H1 (cell line): ENCODE measurements at regions not wholly inside any gene's neighbourhood (a gene's known extent, or its start where the extent isn't known, plus 50 kb on each side); places are given as distances from the start of the nearest gene placed in this dataset.

Experiments used
- CTCF ChIA-PET: fragments of 300-600 bp; sonication (Branson Sonifier 250); formaldehyde crosslinking; loops from one replicate; lab custom pipeline; 2021; ENCODE audit not compliant: partially characterized antibody; lab: Charles Lee
- POLR2A ChIA-PET: fragments of 300-600 bp; sonication (Branson Sonifier 250); formaldehyde crosslinking; loops from one replicate; lab custom pipeline; 2021; ENCODE audit warnings: inconsistent platforms; ENCODE audit not compliant: partially characterized antibody; lab: Charles Lee
- DNase-seq, 2 experiments: peaks; one replicate each; pipeline versions ENCODE4 v3.0.0 to v3.0.0-alpha.2; 2010 to 2022; ENCODE audit warnings: low spot score in 2 of 2, low read depth in 1 of 2, mixed read lengths in 1 of 2
- FAIRE-seq: peaks from 2 replicates; lab custom pipeline; 2011; peaks lifted over from hg19 to GRCh38; lab: Jason Lieb, UNC
- H2AFZ ChIP-seq: 2 replicates; pipeline ENCODE4 v1.8.1; 2012; ENCODE audit warnings: low read length, inconsistent platforms
- H2AK5ac ChIP-seq: 2 replicates; pipeline ENCODE4 v1.6.1; 2013; ENCODE audit warnings: low read depth, low read length
- H2BK120ac ChIP-seq: replicated peaks from 2 replicates; pipeline ENCODE3; 2013; ENCODE audit warnings: low read depth, low read length, inconsistent platforms
- H2BK12ac ChIP-seq: 2 replicates; pipeline ENCODE4 v1.6.1; 2013; ENCODE audit warnings: low read depth, low read length
- H2BK15ac ChIP-seq: 2 replicates; pipeline ENCODE4 v1.6.1; 2013; ENCODE audit warnings: low read length
- H2BK20ac ChIP-seq: 2 replicates; pipeline ENCODE4 v1.6.1; 2013; ENCODE audit warnings: low read length
- H2BK5ac ChIP-seq: 2 replicates; pipeline ENCODE4 v1.6.1; 2013; ENCODE audit warnings: low read depth, low read length
- H3K14ac ChIP-seq: 2 replicates; pipeline ENCODE4 v1.6.1; 2013; ENCODE audit warnings: inconsistent platforms; ENCODE audit not compliant: insufficient read length
- H3K18ac ChIP-seq: 2 replicates; pipeline ENCODE4 v1.6.1; 2013; ENCODE audit warnings: low read length; ENCODE audit errors: extremely low read depth
- H3K23ac ChIP-seq: 2 replicates; pipeline ENCODE4 v1.6.1; 2013; ENCODE audit warnings: inconsistent platforms; ENCODE audit not compliant: insufficient read length
- H3K23me2 ChIP-seq: 2 replicates; pipeline ENCODE4 v1.6.1; 2013; ENCODE audit warnings: low read depth, low read length
- H3K27ac ChIP-seq: 2 replicates; pipeline ENCODE4 v1.6.1; 2011; ENCODE audit warnings: low read depth, low read length, inconsistent platforms
- H3K27me3 ChIP-seq, 4 experiments: replicated peaks in 1 of 4; 1 replicate in 1 of 4; 2 replicates in 3 of 4; pipeline versions ENCODE4 v1.6.1 to v1.8.1; 2011 to 2013; ENCODE audit warnings: low read length in 3 of 4, mild to moderate bottlenecking in 3 of 4, inconsistent platforms in 2 of 4, mixed read lengths in 2 of 4, moderate library complexity in 1 of 4; ENCODE audit not compliant: control insufficient read depth in 3 of 4, insufficient read depth in 3 of 4; ENCODE audit errors: extremely low read depth in 1 of 4
- H3K36me3 ChIP-seq, 4 experiments: 2 replicates each; pipeline versions ENCODE4 v1.6.1 to v1.8.1; 2011 to 2013; ENCODE audit warnings: mild to moderate bottlenecking in 4 of 4, low read length in 3 of 4, moderate library complexity in 2 of 4, control low read depth in 1 of 4, inconsistent platforms in 1 of 4; ENCODE audit not compliant: insufficient read depth in 4 of 4, control insufficient read depth in 2 of 4
- H3K4ac ChIP-seq: replicated peaks from 2 replicates; pipeline ENCODE3; 2013; ENCODE audit warnings: low read length, low read depth, mixed read lengths, inconsistent platforms; ENCODE audit not compliant: insufficient read length
- H3K4me1 ChIP-seq, 4 experiments: replicated peaks in 1 of 4; 1 replicate in 1 of 4; 2 replicates in 3 of 4; pipeline versions ENCODE4 v1.6.1 to v1.8.1; 2011 to 2013; ENCODE audit warnings: low read length in 3 of 4, inconsistent platforms in 2 of 4, mixed read lengths in 1 of 4; ENCODE audit not compliant: insufficient read depth in 4 of 4, control insufficient read depth in 3 of 4
- H3K4me2 ChIP-seq, 2 experiments: 2 replicates each; pipeline versions ENCODE4 v1.6.1 to v1.8.1; 2011 to 2013; ENCODE audit warnings: low read depth in 2 of 2, low read length in 2 of 2, control low read depth in 1 of 2, inconsistent platforms in 1 of 2, mild to moderate bottlenecking in 1 of 2; ENCODE audit not compliant: insufficient read depth in 1 of 2
- H3K4me3 ChIP-seq, 4 experiments: fragments of 200-600, 300-600 bp in 1 of 4; sonication (generic), shearing (Covaris generic), sonication (Bioruptor Twin) in 1 of 4; 2 replicates each; pipeline versions ENCODE4 v1.5.1 to v1.8.1; 2011 to 2016; ENCODE audit warnings: low read length in 4 of 4, low read depth in 3 of 4, control low read depth in 2 of 4, inconsistent platforms in 2 of 4, mild to moderate bottlenecking in 2 of 4, mixed read lengths in 1 of 4, moderate library complexity in 1 of 4; ENCODE audit not compliant: insufficient read depth in 2 of 4; ENCODE audit errors: extremely low read depth in 1 of 4
- H3K56ac ChIP-seq: replicated peaks from 2 replicates; pipeline ENCODE3; 2013; ENCODE audit warnings: low read depth, mild to moderate bottlenecking, mixed read lengths, low read length, inconsistent platforms; ENCODE audit not compliant: insufficient read length
- H3K79me1 ChIP-seq: 2 replicates; pipeline ENCODE4 v1.6.1; 2013; ENCODE audit warnings: low read depth, low read length, control low read depth
- H3K79me2 ChIP-seq, 2 experiments: 2 replicates each; pipeline versions ENCODE4 v1.6.1 to v1.8.1; 2012 to 2013; ENCODE audit warnings: low read length in 2 of 2, mild to moderate bottlenecking in 2 of 2, inconsistent platforms in 1 of 2; ENCODE audit not compliant: insufficient read depth in 2 of 2, control insufficient read depth in 1 of 2
- H3K9ac ChIP-seq, 4 experiments: replicated peaks in 1 of 4; 1 replicate in 1 of 4; 2 replicates in 3 of 4; pipeline versions ENCODE4 v1.6.1 to v1.8.1; 2011 to 2013; ENCODE audit warnings: low read depth in 3 of 4, low read length in 3 of 4, control low read depth in 2 of 4, mild to moderate bottlenecking in 2 of 4, moderate library complexity in 2 of 4, inconsistent platforms in 1 of 4; ENCODE audit errors: extremely low read depth in 1 of 4
- H3K9me3 ChIP-seq, 2 experiments: 2 replicates each; pipeline versions ENCODE4 v1.6.1 to v1.8.1; 2012 to 2013; ENCODE audit warnings: mild to moderate bottlenecking in 2 of 2, moderate library complexity in 2 of 2, control low read depth in 1 of 2, inconsistent platforms in 1 of 2, low read depth in 1 of 2, low read length in 1 of 2, mixed read lengths in 1 of 2; ENCODE audit not compliant: insufficient read depth in 2 of 2
- H4K20me1 ChIP-seq, 2 experiments: replicated peaks in 1 of 2; 2 replicates each; pipeline versions ENCODE3 to v1.8.1; 2011 to 2013; ENCODE audit warnings: inconsistent platforms in 2 of 2, low read length in 2 of 2, mild to moderate bottlenecking in 1 of 2; ENCODE audit not compliant: insufficient read depth in 2 of 2, control insufficient read depth in 1 of 2
- H4K5ac ChIP-seq: 2 replicates; pipeline ENCODE4 v1.6.1; 2013; ENCODE audit warnings: low read length, low read depth, mixed read lengths, inconsistent platforms; ENCODE audit not compliant: insufficient read length
- H4K8ac ChIP-seq: 2 replicates; pipeline ENCODE4 v1.8.0; 2013; ENCODE audit warnings: mild to moderate bottlenecking, moderate library complexity, low read length, inconsistent platforms; ENCODE audit not compliant: insufficient read depth; ENCODE audit errors: extremely low read depth
- H4K91ac ChIP-seq: replicated peaks from 2 replicates; pipeline ENCODE3; 2013; ENCODE audit warnings: low read length, mixed read lengths, inconsistent platforms; ENCODE audit not compliant: insufficient read length
- BCL11A ChIP-seq, 2 experiments: IDR thresholded peaks; one replicate each; pipeline ENCODE4 v1.6.1; 2011; ENCODE audit warnings: low read depth in 2 of 2, low read length in 2 of 2, mild to moderate bottlenecking in 2 of 2
- EP300 ChIP-seq, 2 experiments: IDR thresholded peaks; 1 replicate in 1 of 2; 2 replicates in 1 of 2; pipeline ENCODE4 v1.6.1; 2011 to 2012; ENCODE audit warnings: low read depth in 2 of 2, low read length in 2 of 2, mild to moderate bottlenecking in 2 of 2, borderline replicate concordance in 1 of 2, inconsistent platforms in 1 of 2, moderate library complexity in 1 of 2
- KDM4A ChIP-seq: IDR thresholded peaks from one replicate; pipeline ENCODE4 v1.7.1; 2012; ENCODE audit warnings: low read depth, mild to moderate bottlenecking, moderate library complexity, low read length, inconsistent platforms; ENCODE audit not compliant: severe bottlenecking
- NANOG ChIP-seq: IDR thresholded peaks from 2 replicates; pipeline ENCODE4 v1.6.1; 2011; ENCODE audit warnings: low read length, low read depth, mild to moderate bottlenecking, inconsistent platforms; ENCODE audit not compliant: insufficient read depth, poor library complexity, severe bottlenecking
- NRF1 ChIP-seq: IDR thresholded peaks from 2 replicates; pipeline ENCODE4 v1.6.1; 2011; ENCODE audit warnings: mild to moderate bottlenecking, low read depth, low read length, improper control_type of control experiment
- PHF8 ChIP-seq: fragments of 200-600 bp; sonication (generic); conservative IDR thresholded peaks from 2 replicates; pipeline ENCODE4 v1.7.1; 2012; ENCODE audit warnings: low read depth, mild to moderate bottlenecking, inconsistent platforms, low read length, moderate library complexity
- POLR2AphosphoS5 ChIP-seq: IDR thresholded peaks from 2 replicates; pipeline ENCODE4 v1.6.1; 2011; ENCODE audit warnings: low read depth, low read length
- RNF2 ChIP-seq: fragments of 200-900, 300-1000 bp; sonication (generic); IDR thresholded peaks from 2 replicates; pipeline ENCODE4 v1.7.1; 2016; ENCODE audit warnings: borderline replicate concordance, low read depth, mild to moderate bottlenecking, antibody characterized with exemption, low read length; ENCODE audit not compliant: poor library complexity, severe bottlenecking; ENCODE audit errors: missing control alignments
- RXRA ChIP-seq: IDR thresholded peaks from 2 replicates; pipeline ENCODE4 v1.6.1; 2011; ENCODE audit warnings: low read depth, mild to moderate bottlenecking, low read length, moderate library complexity; ENCODE audit not compliant: insufficient read depth
- SAP30 ChIP-seq: fragments of 300-600 bp; sonication (generic); IDR thresholded peaks from 2 replicates; pipeline ENCODE4 v1.7.1; 2012; ENCODE audit warnings: low read length, moderate library complexity, mild to moderate bottlenecking, inconsistent platforms; ENCODE audit not compliant: insufficient read depth, insufficient replicate concordance
- WGBS, 2 experiments: shearing (Covaris generic) in 1 of 2; methylation state at CpG; one replicate each; pipeline versions ENCODE4 v1.1.6 to v1.1.7; 2013 to 2015; ENCODE audit warnings: low lambda C conversion rate in 2 of 2, mixed read lengths in 2 of 2, inconsistent platforms in 1 of 2, low coverage in 1 of 2, missing lambda C conversion rate in 1 of 2; ENCODE audit not compliant: insufficient replicate concordance in 2 of 2, insufficient coverage in 1 of 2, insufficient read length in 1 of 2; ENCODE audit errors: extremely low coverage in 1 of 2, missing lambda C conversion rate in 1 of 2; 5-methylcytosine and 5-hydroxymethylcytosine counted together
- TF ChIP-seq, protein P1 (sequence below): IDR thresholded peaks from 2 replicates; pipeline ENCODE4 v1.6.1; 2012; ENCODE audit warnings: inconsistent platforms

GRCh38 chrX:145673841-145674240 lies 143.8 kb upstream of the SLITRK2 start:
- Histone ChIP-seq H3K4ac (no peak overlapping the region), H2BK12ac (no peak overlapping the region), H3K4me2 (no peak overlapping the region), H3K27me3 (no peaks in the 10 kb centered on the region), H3K27ac (no peak overlapping the region), H2BK5ac (no peak overlapping the region), H2BK15ac (no peak overlapping the region), H2BK20ac (no peak overlapping the region), H3K23me2 (no peaks in the 10 kb centered on the region), H3K14ac (no peak overlapping the region), H2AK5ac (no peak overlapping the region), H3K23ac (no peak overlapping the region), H4K5ac (no peak overlapping the region), H3K56ac (no peak overlapping the region), H3K9me3 (no peaks in the 10 kb centered on the region), H4K20me1 (no peaks in the 10 kb centered on the region), H3K4me3 (no peak overlapping the region), H3K79me2 (no peaks in the 10 kb centered on the region), H4K91ac (no peak overlapping the region), H3K36me3 (no peaks in the 10 kb centered on the region), H3K9ac (no peak overlapping the region), H4K8ac (no peak overlapping the region), H2AFZ (no peak overlapping the region), H3K79me1 (no peaks in the 10 kb centered on the region), H3K18ac (no peak overlapping the region), H3K4me1 (no peaks in the 10 kb centered on the region), H2BK120ac (no peak overlapping the region)
- 100% methylated on average over 4 of the region's 4 CpGs; no CpG with 5 or more reads in 1 of the 2 experiments for WGBS, 2 experiments
- TF ChIP-seq NANOG (no peak), KDM4A (no peak), RXRA (no peak), NRF1 (no peak), EP300 (IDR thresholded peaks at IDR 0.05; ENCODE audit: borderline replicate concordance in 1 of 2, low read depth in 2 of 2, low read length in 2 of 2) (no peak), SAP30 (no peak), BCL11A (IDR thresholded peaks at IDR 0.05; ENCODE audit: low read depth in 2 of 2, low read length in 2 of 2) (no peak), PHF8 (no peak), RNF2 (no peak), POLR2AphosphoS5 (no peak)
- TF ChIP-seq, protein P1, sequence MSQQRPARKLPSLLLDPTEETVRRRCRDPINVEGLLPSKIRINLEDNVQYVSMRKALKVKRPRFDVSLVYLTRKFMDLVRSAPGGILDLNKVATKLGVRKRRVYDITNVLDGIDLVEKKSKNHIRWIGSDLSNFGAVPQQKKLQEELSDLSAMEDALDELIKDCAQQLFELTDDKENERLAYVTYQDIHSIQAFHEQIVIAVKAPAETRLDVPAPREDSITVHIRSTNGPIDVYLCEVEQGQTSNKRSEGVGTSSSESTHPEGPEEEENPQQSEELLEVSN, result no peak
- POLR2A ChIA-PET, result no interaction called here
- FAIRE-seq, result no peak
- no peak for DNase-seq
- CTCF ChIA-PET, result interaction anchor here (0.6 kb wide), 1 partner anchor 207 kb away, joined by 3 read pairs; no protein-coding TSS in a partner anchor
